ENCODE measurements at regions not wholly inside any gene's neighbourhood (a gene's known extent, or its start where the extent isn't known, plus 50 kb on each side); places are given as distances from the start of the nearest gene placed in this dataset.

DNA sequence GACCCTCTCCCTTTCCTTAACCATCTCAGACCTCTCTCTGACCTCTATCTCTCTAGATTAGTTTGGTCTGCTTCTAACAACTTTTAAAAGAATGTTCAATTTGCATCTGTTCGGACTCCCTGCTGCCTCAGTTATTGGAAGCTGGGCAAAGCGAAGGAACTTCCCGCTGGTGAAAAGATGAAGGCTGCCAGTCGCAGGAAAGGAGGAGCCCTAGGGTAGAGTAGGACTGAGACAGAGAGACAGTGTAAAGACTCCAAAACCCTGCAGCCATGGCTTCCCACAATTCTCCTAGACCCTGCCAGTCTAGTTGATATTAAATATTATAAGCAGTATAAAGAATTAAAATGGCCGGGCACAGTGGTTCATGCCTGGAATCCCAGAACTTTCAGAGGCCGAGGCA is 581.8 kb downstream of the EPM2A start (continued):
- TF ChIP-seq RFX5 (IDR thresholded peaks at IDR 0.05; ENCODE audit: borderline replicate concordance, low read depth, low read length), result no peak
- TF ChIP-seq EGR1 (IDR thresholded peaks at IDR 0.05; ENCODE audit: borderline replicate concordance, low read depth, low read length), result no peak
- TF ChIP-seq RAD21 (IDR thresholded peaks at IDR 0.05 in 1 of 2, conservative IDR thresholded peaks at IDR 0.05 in 1 of 2; ENCODE audit: low read depth in 2 of 2, low read length in 2 of 2), result no peak

Data from H1 (cell line).